B cell (primary cell): ENCODE measurements at regions not wholly inside any gene's neighbourhood (a gene's known extent, or its start where the extent isn't known, plus 50 kb on each side); places are given as distances from the start of the nearest gene placed in this dataset.

Experiments used
- CTCF ChIP-seq: fragments of 200-600 bp; IDR thresholded peaks from one replicate; pipeline ENCODE4 v1.8.0; 2022; ENCODE audit warnings: antibody characterized with exemption, mild to moderate bottlenecking
- EZH2 ChIP-seq: IDR thresholded peaks from 2 replicates; pipeline ENCODE4 v1.6.1; 2012; ENCODE audit warnings: borderline replicate concordance, low read depth, mild to moderate bottlenecking, moderate library complexity, low read length; ENCODE audit not compliant: insufficient read depth, poor library complexity, severe bottlenecking

GRCh38 chr11:112666253-112666652, 295.0 kb upstream of the NCAM1 start:
- TF ChIP-seq EZH2 (no peak), CTCF (no peak)
